ENCODE measurements at regions not wholly inside any gene's neighbourhood (a gene's known extent, or its start where the extent isn't known, plus 50 kb on each side); places are given as distances from the start of the nearest gene placed in this dataset.
"Not testable (repeated sequence)": the region's sequence is repeated elsewhere in the genome, so short reads cannot be mapped to it uniquely, and the experiment has no call there.

- TF ChIP-seq CTCF (IDR thresholded peaks at IDR 0.05; ENCODE audit: low read depth, low read length, missing input control); RAD21 (IDR thresholded peaks at IDR 0.05); HNF4G (IDR thresholded peaks at IDR 0.05); MAX (IDR thresholded peaks at IDR 0.05); JUND (IDR thresholded peaks at IDR 0.05); RXRA (IDR thresholded peaks at IDR 0.05); EGR1 (IDR thresholded peaks at IDR 0.05; ENCODE audit: low read depth in 2 of 2); SP1 (IDR thresholded peaks at IDR 0.05); HNF4A (conservative IDR thresholded peaks at IDR 0.05); TAF1 (conservative IDR thresholded peaks at IDR 0.05); GABPA (IDR thresholded peaks at IDR 0.05 in 1 of 2, conservative IDR thresholded peaks at IDR 0.05 in 1 of 2); REST (IDR thresholded peaks at IDR 0.05): not testable (repeated sequence)
- TF ChIP-seq, protein P1, sequence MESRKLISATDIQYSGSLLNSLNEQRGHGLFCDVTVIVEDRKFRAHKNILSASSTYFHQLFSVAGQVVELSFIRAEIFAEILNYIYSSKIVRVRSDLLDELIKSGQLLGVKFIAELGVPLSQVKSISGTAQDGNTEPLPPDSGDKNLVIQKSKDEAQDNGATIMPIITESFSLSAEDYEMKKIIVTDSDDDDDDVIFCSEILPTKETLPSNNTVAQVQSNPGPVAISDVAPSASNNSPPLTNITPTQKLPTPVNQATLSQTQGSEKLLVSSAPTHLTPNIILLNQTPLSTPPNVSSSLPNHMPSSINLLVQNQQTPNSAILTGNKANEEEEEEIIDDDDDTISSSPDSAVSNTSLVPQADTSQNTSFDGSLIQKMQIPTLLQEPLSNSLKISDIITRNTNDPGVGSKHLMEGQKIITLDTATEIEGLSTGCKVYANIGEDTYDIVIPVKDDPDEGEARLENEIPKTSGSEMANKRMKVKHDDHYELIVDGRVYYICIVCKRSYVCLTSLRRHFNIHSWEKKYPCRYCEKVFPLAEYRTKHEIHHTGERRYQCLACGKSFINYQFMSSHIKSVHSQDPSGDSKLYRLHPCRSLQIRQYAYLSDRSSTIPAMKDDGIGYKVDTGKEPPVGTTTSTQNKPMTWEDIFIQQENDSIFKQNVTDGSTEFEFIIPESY (IDR thresholded peaks at IDR 0.05) = not testable (repeated sequence)
These were observed 570.7 kb downstream of the ANKRD30B start for GRCh38 chr18:15318655-15319054.

Measured in liver (tissue), 3 donors.